SU-DHL-6 (cell line): ENCODE measurements at regions not wholly inside any gene's neighbourhood (a gene's known extent, or its start where the extent isn't known, plus 50 kb on each side); places are given as distances from the start of the nearest gene placed in this dataset.

ENCODE experiments used
- H2AFZ ChIP-seq: fragments of 200-600 bp; sonication (generic); 2 replicates; pipeline ENCODE4 v1.6.1; 2014; ENCODE audit warnings: low read depth, mild to moderate bottlenecking, moderate library complexity, mixed read lengths, antibody characterized with exemption, low read length; ENCODE audit not compliant: severe bottlenecking
- H3F3A ChIP-seq: fragments of 200-600 bp; shearing (Covaris generic); 2 replicates; pipeline ENCODE4 v1.6.0; 2016; ENCODE audit warnings: antibody characterized with exemption, mild to moderate bottlenecking; ENCODE audit not compliant: insufficient read depth
- H3K27ac ChIP-seq: fragments of 200-600 bp; sonication (generic); 2 replicates; pipeline ENCODE4 v1.5.1; 2016; ENCODE audit warnings: low read depth, mild to moderate bottlenecking, low read length, moderate library complexity, mixed read lengths
- H3K27me3 ChIP-seq: fragments of 200-600 bp; sonication (generic), shearing (Covaris generic); 2 replicates; pipeline ENCODE4 v1.6.0; 2014; ENCODE audit warnings: mild to moderate bottlenecking, low read length
- H3K36me3 ChIP-seq: fragments of 200-600 bp; sonication (generic); 2 replicates; pipeline ENCODE4 v1.6.1; 2014; ENCODE audit warnings: mild to moderate bottlenecking, low read length, mixed read lengths
- H3K4me2 ChIP-seq: fragments of 300-600, 200-600 bp; shearing (Covaris generic), sonication (generic); 2 replicates; pipeline ENCODE4 v1.6.0; 2014; ENCODE audit warnings: low read length, low read depth, mild to moderate bottlenecking; ENCODE audit not compliant: poor library complexity, severe bottlenecking
- H3K4me3 ChIP-seq: fragments of 200-600 bp; sonication (generic); 2 replicates; pipeline ENCODE4 v1.5.1; 2014; ENCODE audit warnings: antibody characterized with exemption, low read length, mild to moderate bottlenecking, mixed read lengths; ENCODE audit not compliant: insufficient read depth, poor library complexity, severe bottlenecking
- H3K79me2 ChIP-seq: fragments of 200-600 bp; sonication (generic); 2 replicates; pipeline ENCODE4 v1.6.1; 2014; ENCODE audit warnings: mild to moderate bottlenecking, low read length, moderate library complexity; ENCODE audit not compliant: insufficient read depth
- H3K9ac ChIP-seq: fragments of 200-600 bp; sonication (generic); 2 replicates; pipeline ENCODE4 v1.7.0; 2014; ENCODE audit warnings: mild to moderate bottlenecking, low read length
- H3K9me2 ChIP-seq: fragments of 200-600 bp; sonication (generic); replicated peaks from 2 replicates; pipeline ENCODE4 v1.6.1; 2014; ENCODE audit warnings: low read length; ENCODE audit not compliant: insufficient read depth
- H3K9me3 ChIP-seq: fragments of 200-600 bp; sonication (generic); 2 replicates; pipeline ENCODE4 v1.6.1; 2014; ENCODE audit warnings: low read length, mixed read lengths; ENCODE audit not compliant: insufficient read depth
- H4K20me1 ChIP-seq: fragments of 200-600 bp; sonication (generic); 2 replicates; pipeline ENCODE4 v1.6.1; 2014; ENCODE audit warnings: low read depth, mild to moderate bottlenecking, antibody characterized with exemption, low read length, moderate library complexity, mixed read lengths
- EZH2phosphoT487 ChIP-seq: fragments of 200-600 bp; sonication (generic), shearing (Covaris generic); conservative IDR thresholded peaks from 2 replicates; pipeline ENCODE4 v1.6.1; 2018; ENCODE audit warnings: mild to moderate bottlenecking, antibody characterized with exemption, low read length, moderate library complexity, mixed read lengths
- TF ChIP-seq, protein P1 (sequence below): fragments of 200-600 bp; sonication (generic); IDR thresholded peaks from one replicate; pipeline ENCODE4 v1.5.1; 2017; ENCODE audit warnings: antibody characterized with exemption, mild to moderate bottlenecking, low read length, moderate library complexity; ENCODE audit not compliant: insufficient read depth, poor library complexity, severe bottlenecking

DNA sequence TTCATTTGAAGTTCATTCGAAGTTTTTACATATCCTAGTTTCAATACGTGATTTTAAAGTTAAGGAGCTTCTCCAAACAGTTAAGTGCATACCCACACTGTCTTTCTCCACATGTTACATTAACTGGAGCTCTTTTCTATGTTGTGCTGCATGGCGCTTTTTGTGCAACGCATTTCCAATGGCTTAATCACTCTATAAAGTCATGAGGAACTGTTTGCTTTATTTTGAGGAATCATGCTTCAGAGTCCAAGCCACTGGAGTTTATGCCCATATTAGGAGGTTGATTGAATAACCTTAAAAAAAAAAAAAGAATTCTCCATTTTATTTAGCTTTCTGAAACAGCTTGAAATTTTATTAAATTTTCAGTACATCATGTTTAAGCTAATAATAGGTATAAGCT lies 109.4 kb upstream of the MBNL1 start:
- Histone ChIP-seq H3K4me2 (no peak overlapping the region), H3K27ac (no peak overlapping the region), H3K79me2 (no peaks in the 10 kb centered on the region), H3K9ac (no peak overlapping the region), H2AFZ (no peak overlapping the region), H4K20me1 (no peaks in the 10 kb centered on the region), H3K36me3 (no peaks in the 10 kb centered on the region), H3K9me2 (no peaks in the 10 kb centered on the region), H3K4me3 (no peak overlapping the region), H3K9me3 (no peaks in the 10 kb centered on the region), H3K27me3 (no peaks in the 10 kb centered on the region), H3F3A (no peaks in the 10 kb centered on the region)
- no peak for TF ChIP-seq EZH2phosphoT487
- TF ChIP-seq, protein P1, sequence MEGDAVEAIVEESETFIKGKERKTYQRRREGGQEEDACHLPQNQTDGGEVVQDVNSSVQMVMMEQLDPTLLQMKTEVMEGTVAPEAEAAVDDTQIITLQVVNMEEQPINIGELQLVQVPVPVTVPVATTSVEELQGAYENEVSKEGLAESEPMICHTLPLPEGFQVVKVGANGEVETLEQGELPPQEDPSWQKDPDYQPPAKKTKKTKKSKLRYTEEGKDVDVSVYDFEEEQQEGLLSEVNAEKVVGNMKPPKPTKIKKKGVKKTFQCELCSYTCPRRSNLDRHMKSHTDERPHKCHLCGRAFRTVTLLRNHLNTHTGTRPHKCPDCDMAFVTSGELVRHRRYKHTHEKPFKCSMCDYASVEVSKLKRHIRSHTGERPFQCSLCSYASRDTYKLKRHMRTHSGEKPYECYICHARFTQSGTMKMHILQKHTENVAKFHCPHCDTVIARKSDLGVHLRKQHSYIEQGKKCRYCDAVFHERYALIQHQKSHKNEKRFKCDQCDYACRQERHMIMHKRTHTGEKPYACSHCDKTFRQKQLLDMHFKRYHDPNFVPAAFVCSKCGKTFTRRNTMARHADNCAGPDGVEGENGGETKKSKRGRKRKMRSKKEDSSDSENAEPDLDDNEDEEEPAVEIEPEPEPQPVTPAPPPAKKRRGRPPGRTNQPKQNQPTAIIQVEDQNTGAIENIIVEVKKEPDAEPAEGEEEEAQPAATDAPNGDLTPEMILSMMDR, result no peak

DNA sequence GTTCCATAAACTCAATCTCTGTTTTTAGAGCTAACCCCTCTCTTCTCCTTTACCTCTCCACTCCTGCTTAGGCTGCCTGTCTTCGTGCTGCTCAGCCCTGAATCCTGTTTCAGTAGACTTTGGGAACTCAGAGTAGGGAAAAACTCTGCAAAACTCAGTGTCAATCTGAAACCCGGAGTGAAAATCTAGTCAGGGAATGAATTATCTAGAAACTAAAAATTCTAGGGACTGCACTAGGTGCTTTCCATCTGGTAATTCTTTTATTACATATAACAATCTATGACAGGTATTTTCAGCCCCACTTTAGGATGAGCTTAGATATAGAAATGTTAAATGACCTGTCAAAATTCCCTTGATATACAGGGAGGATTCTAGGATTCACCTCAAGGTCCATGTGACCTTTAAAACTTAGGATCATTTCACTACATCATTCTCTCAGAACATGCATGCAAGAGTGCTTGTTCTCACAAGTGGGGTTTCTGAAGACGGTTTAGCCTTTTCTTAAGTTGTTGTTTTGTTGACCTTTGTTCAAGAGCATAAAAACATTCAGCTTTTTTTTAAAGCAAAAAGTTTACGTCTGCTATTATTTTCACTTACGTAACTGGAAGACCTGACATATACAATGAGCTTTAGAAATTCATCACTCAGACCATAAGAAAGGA lies 108.2 kb upstream of the MBNL1 start:
- Histone ChIP-seq H3K36me3 (no peaks in the 10 kb centered on the region), H3K9ac (no peak overlapping the region), H3K9me2 (no peaks in the 10 kb centered on the region), H4K20me1 (no peaks in the 10 kb centered on the region), H3K4me3 (no peak overlapping the region), H3K27ac (no peak overlapping the region), H2AFZ (no peak overlapping the region), H3K79me2 (no peaks in the 10 kb centered on the region), H3F3A (no peaks in the 10 kb centered on the region), H3K9me3 (no peaks in the 10 kb centered on the region), H3K27me3 (no peaks in the 10 kb centered on the region), H3K4me2 (no peak overlapping the region)
- TF ChIP-seq EZH2phosphoT487, result no peak
- TF ChIP-seq, protein P1, result no peak

DNA sequence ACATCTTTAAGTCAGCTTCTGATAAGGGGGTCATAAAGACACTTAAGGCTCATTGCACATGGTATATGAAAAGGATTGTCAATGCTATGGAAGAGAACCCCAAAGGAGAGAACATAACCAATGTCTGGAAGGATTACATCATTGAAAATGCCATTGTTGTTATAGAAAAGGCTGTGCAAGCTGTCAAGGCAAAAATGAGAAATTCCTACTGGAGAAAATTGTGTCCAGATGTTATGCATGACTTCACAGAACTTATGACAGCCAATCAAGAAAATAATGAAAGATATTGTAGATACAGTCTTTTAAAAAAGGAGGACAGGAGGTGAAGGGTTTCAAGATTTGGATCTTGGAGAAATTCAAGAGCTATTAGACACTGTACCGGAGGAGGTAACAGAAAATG lies 96.3 kb upstream of the MBNL1 start:
- H3K27ac ChIP-seq, result no peak overlapping the region
- no peak for TF ChIP-seq EZH2phosphoT487
- TF ChIP-seq, protein P1, result no peak

More for the DNA sequence above, 96.3 kb upstream of the MBNL1 start:
- no peaks in the 10 kb centered on the region for H4K20me1 ChIP-seq
- no peaks in the 10 kb centered on the region for H3K27me3 ChIP-seq
- H3K79me2 ChIP-seq, result no peaks in the 10 kb centered on the region
- H3K9me2 ChIP-seq, result no peaks in the 10 kb centered on the region
- 0 out of 2 replicates have a peak, but pooled peaks cover 4% of the 10 kb centered on the region for H3K9me3 ChIP-seq
- H3K4me2 ChIP-seq, result no peak overlapping the region
- no peak overlapping the region for H3K9ac ChIP-seq
- H2AFZ ChIP-seq, result no peak overlapping the region
- H3K4me3 ChIP-seq, result no peak overlapping the region
- no peaks in the 10 kb centered on the region for H3F3A ChIP-seq
- no peaks in the 10 kb centered on the region for H3K36me3 ChIP-seq
